KMS-11 (cell line): ENCODE measurements at regions not wholly inside any gene's neighbourhood (a gene's known extent, or its start where the extent isn't known, plus 50 kb on each side); places are given as distances from the start of the nearest gene placed in this dataset.

Experiments
- H2AFZ ChIP-seq: fragments of 200-600 bp; sonication (generic); 2 replicates; pipeline ENCODE4 v1.6.1; 2016; ENCODE audit warnings: antibody characterized with exemption, mixed run types, low read depth
- H3K27ac ChIP-seq: fragments of 200-600 bp; sonication (generic); 2 replicates; pipeline ENCODE4 v1.6.1; 2016; ENCODE audit warnings: mild to moderate bottlenecking, mixed run types
- H3K27me3 ChIP-seq: fragments of 200-600 bp; sonication (generic); 2 replicates; pipeline ENCODE4 v1.6.1; 2017; ENCODE audit warnings: mild to moderate bottlenecking, low read depth, mixed run types, moderate library complexity; ENCODE audit not compliant: insufficient read depth
- H3K36me3 ChIP-seq: fragments of 200-600 bp; sonication (generic); 2 replicates; pipeline ENCODE4 v1.6.1; 2017; ENCODE audit warnings: mild to moderate bottlenecking, mixed run types; ENCODE audit not compliant: insufficient read depth
- H3K4me1 ChIP-seq: fragments of 200-600 bp; sonication (generic); 2 replicates; pipeline ENCODE4 v1.6.1; 2016; ENCODE audit warnings: mild to moderate bottlenecking, low read depth, mixed run types; ENCODE audit not compliant: poor library complexity, severe bottlenecking
- H3K4me2 ChIP-seq: fragments of 200-600 bp; sonication (generic); 2 replicates; pipeline ENCODE4 v1.7.0; 2016; ENCODE audit warnings: mild to moderate bottlenecking, mixed run types
- H3K4me3 ChIP-seq: fragments of 200-600 bp; sonication (generic); IDR thresholded peaks from 2 replicates; pipeline ENCODE4 v1.6.1; 2017; ENCODE audit warnings: low read depth, low read length, mixed read lengths; ENCODE audit not compliant: insufficient read depth
- H3K79me2 ChIP-seq: fragments of 200-600 bp; sonication (generic); 2 replicates; pipeline ENCODE4 v1.6.1; 2016; ENCODE audit warnings: low read depth, mixed run types; ENCODE audit not compliant: insufficient read depth
- H3K9ac ChIP-seq: fragments of 200-600 bp; sonication (generic); 2 replicates; pipeline ENCODE4 v1.6.1; 2016; ENCODE audit warnings: mild to moderate bottlenecking, mixed run types
- H4K20me1 ChIP-seq: fragments of 200-600 bp; sonication (generic); 2 replicates; pipeline ENCODE4 v1.6.1; 2016; ENCODE audit warnings: mild to moderate bottlenecking, mixed run types; ENCODE audit not compliant: insufficient read depth
- TF ChIP-seq, protein P1 (sequence below): fragments of 200-600 bp; sonication (generic); conservative IDR thresholded peaks from 2 replicates; pipeline ENCODE4 v1.6.1; 2017; ENCODE audit warnings: low read depth, mild to moderate bottlenecking, antibody characterized with exemption, low read length, moderate library complexity, mixed read lengths

DNA sequence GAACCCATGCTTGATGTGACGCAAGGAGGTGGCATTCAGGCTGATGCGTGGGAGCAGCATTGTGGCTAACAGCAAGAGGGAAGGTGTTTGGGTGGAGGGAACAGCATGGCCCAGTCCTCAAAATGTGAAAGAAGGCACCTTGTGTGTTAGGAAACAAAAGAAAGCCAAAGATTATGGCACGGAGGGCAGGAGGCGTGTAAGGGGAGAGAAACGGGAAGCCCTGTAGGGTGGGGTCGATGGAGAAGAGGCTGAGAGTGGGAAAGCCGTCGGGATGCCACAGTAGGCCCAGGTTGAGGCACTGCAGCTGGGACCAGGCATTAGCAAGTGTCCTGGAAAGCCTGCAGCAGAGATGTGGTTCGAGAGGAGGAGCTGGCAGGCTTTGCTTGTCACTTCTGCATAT, 241.1 kb downstream of the GADD45G start:
- Histone ChIP-seq H3K9ac (no peak overlapping the region), H4K20me1 (no peaks in the 10 kb centered on the region), H3K36me3 (no peaks in the 10 kb centered on the region), H3K4me3 (no peak overlapping the region), H3K27ac (no peak overlapping the region), H2AFZ (no peak overlapping the region), H3K4me2 (no peak overlapping the region), H3K27me3 (no peaks in the 10 kb centered on the region), H3K4me1 (no peaks in the 10 kb centered on the region), H3K79me2 (no peaks in the 10 kb centered on the region)
- TF ChIP-seq, protein P1, sequence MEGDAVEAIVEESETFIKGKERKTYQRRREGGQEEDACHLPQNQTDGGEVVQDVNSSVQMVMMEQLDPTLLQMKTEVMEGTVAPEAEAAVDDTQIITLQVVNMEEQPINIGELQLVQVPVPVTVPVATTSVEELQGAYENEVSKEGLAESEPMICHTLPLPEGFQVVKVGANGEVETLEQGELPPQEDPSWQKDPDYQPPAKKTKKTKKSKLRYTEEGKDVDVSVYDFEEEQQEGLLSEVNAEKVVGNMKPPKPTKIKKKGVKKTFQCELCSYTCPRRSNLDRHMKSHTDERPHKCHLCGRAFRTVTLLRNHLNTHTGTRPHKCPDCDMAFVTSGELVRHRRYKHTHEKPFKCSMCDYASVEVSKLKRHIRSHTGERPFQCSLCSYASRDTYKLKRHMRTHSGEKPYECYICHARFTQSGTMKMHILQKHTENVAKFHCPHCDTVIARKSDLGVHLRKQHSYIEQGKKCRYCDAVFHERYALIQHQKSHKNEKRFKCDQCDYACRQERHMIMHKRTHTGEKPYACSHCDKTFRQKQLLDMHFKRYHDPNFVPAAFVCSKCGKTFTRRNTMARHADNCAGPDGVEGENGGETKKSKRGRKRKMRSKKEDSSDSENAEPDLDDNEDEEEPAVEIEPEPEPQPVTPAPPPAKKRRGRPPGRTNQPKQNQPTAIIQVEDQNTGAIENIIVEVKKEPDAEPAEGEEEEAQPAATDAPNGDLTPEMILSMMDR = no peak

DNA sequence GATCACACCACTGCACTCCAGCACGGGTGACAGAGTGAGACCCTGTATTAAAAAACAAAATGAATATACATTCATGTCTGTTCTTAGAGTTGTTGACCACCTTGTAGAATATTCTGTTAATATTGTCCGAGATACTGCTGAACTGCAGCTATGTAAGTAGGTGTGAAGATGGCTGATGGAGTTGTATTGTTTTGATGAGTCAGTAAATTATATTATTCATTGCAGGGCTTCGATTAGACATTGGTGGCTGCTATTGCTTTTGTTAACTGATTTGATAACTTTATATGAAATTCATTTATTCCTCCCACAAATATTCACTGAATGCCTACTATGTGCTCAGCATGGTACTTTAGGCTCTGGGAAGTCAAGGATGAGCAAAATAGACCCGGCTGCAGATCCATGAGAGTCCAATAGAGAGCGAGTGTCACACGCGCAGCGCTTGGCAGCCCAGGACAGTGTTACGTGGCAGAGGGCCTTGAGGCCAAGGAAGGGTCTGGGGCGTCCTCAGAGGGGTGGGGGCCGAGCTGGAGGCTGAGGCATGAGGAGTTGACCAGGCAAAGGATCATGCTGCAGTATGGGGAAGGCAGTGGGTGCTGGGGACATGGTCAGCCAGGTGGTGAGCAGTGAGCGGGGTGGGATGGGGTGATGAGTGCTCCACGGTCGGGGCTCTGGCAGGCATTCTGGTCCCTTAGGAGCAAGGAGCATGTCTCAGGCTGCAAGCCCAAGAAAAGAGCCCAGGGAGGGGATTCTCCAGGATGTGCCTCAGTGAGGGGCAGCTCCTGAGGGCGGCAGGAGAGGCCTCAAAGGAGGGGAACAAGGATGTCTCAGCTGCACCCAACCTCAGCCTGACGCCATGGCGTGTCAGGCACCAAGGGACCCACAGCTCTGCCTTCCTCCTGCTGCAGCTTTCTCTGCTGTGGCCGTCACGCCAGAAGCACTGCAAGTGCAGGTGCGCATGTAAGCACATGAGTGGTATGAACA, 243.5 kb downstream of the GADD45G start:
- no peak overlapping the region for H3K4me2 ChIP-seq
- TF ChIP-seq, protein P1 = no peak
- H3K9ac ChIP-seq = no peak overlapping the region
- no peaks in the 10 kb centered on the region for H3K79me2 ChIP-seq
- no peaks in the 10 kb centered on the region for H3K27me3 ChIP-seq
- H3K4me3 ChIP-seq = no peak overlapping the region
- no peak overlapping the region for H3K27ac ChIP-seq
- H3K4me1 ChIP-seq = no peaks in the 10 kb centered on the region
- H3K36me3 ChIP-seq = no peaks in the 10 kb centered on the region
- H4K20me1 ChIP-seq = no peaks in the 10 kb centered on the region
- no peak overlapping the region for H2AFZ ChIP-seq

DNA sequence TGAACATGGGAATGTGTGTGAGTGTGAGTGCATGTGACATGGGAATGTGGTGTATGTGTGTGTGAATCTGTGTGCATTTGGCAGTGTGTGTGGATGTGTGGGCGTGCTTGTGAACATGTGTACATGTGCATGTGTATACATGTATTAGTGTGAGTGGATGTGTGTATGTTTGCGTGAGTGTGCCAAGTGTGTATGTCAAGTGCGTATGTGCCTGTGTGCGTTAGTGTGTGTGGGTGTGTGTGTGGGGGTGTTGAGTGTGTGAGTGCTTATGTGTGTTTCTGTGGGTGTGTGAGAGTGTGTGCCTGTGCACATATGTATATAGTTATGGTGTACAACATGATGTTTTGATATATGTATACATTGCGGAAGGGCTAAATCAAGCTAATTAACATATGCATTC, 244.3 kb downstream of the GADD45G start:
- Histone ChIP-seq H3K4me1 (no peaks in the 10 kb centered on the region), H3K36me3 (no peaks in the 10 kb centered on the region), H3K4me2 (no peak overlapping the region), H3K9ac (no peak overlapping the region), H3K79me2 (no peaks in the 10 kb centered on the region), H3K27ac (no peak overlapping the region), H2AFZ (no peak overlapping the region), H3K4me3 (no peak overlapping the region), H3K27me3 (no peaks in the 10 kb centered on the region), H4K20me1 (no peaks in the 10 kb centered on the region)
- TF ChIP-seq, protein P1 = no peak

DNA sequence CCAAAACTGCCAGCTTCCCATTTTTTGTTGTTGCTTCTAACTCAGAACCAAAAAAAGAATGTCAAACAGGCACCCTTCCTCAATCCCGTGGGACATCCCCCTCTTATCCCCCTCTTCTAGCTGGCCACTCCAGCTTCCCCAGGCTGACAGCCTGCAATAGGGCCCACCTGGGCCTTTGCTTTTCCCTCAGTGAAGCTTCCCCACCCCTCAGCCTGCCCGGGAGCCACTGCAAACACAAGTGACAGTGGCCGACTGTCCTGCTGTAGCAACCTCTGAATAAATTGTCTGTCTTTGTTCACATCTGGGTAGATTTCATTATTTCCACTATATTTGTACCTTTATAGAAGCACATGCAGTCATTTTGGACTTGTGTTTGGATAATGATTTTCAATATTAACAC, 245.3 kb downstream of the GADD45G start:
- Histone ChIP-seq H3K9ac (no peak overlapping the region), H3K79me2 (no peaks in the 10 kb centered on the region)
- TF ChIP-seq, protein P1 = no peak

More for the DNA sequence above, 245.3 kb downstream of the GADD45G start:
- Histone ChIP-seq H3K4me3 (no peak overlapping the region), H2AFZ (no peak overlapping the region), H3K36me3 (no peaks in the 10 kb centered on the region), H3K4me1 (no peaks in the 10 kb centered on the region), H4K20me1 (no peaks in the 10 kb centered on the region), H3K27me3 (no peaks in the 10 kb centered on the region), H3K4me2 (no peak overlapping the region), H3K27ac (no peak overlapping the region)
